ACC112 (cell line): ENCODE measurements at regions not wholly inside any gene's neighbourhood (a gene's known extent, or its start where the extent isn't known, plus 50 kb on each side); places are given as distances from the start of the nearest gene placed in this dataset.

Experiments
- H2AFZ ChIP-seq: fragments of 200-600 bp; sonication (generic); one replicate; pipeline ENCODE4 v1.6.0; 2017; ENCODE audit warnings: antibody characterized with exemption, low read length; ENCODE audit not compliant: unreplicated experiment
- H3K27ac ChIP-seq: fragments of 200-600 bp; sonication (generic); 2 replicates; pipeline ENCODE4 v1.5.1; 2014; ENCODE audit warnings: low read depth, mild to moderate bottlenecking, antibody characterized with exemption, low read length, moderate library complexity
- H3K27me3 ChIP-seq: fragments of 200-600 bp; sonication (generic); 2 replicates; pipeline ENCODE4 v1.6.1; 2014; ENCODE audit warnings: mild to moderate bottlenecking, antibody characterized with exemption, low read length, moderate library complexity, mixed read lengths; ENCODE audit not compliant: insufficient read depth
- H3K36me3 ChIP-seq: fragments of 200-600 bp; sonication (generic); 2 replicates; pipeline ENCODE4 v1.6.1; 2016; ENCODE audit warnings: mild to moderate bottlenecking, antibody characterized with exemption, low read length, moderate library complexity, mixed read lengths; ENCODE audit not compliant: insufficient read depth
- H3K4me1 ChIP-seq: fragments of 200-600 bp; sonication (generic); one replicate; pipeline ENCODE4 v1.6.1; 2016; ENCODE audit warnings: low read length, mixed read lengths; ENCODE audit not compliant: insufficient read depth, unreplicated experiment, control insufficient read depth
- H3K4me3 ChIP-seq: fragments of 200-600 bp; sonication (generic); 2 replicates; pipeline ENCODE4 v1.5.1; 2014; ENCODE audit warnings: mild to moderate bottlenecking, low read depth, low read length
- H3K79me2 ChIP-seq: fragments of 200-600 bp; sonication (generic); one replicate; pipeline ENCODE4 v1.6.0; 2016; ENCODE audit warnings: low read length; ENCODE audit not compliant: control insufficient read depth, unreplicated experiment, insufficient read depth

DNA sequence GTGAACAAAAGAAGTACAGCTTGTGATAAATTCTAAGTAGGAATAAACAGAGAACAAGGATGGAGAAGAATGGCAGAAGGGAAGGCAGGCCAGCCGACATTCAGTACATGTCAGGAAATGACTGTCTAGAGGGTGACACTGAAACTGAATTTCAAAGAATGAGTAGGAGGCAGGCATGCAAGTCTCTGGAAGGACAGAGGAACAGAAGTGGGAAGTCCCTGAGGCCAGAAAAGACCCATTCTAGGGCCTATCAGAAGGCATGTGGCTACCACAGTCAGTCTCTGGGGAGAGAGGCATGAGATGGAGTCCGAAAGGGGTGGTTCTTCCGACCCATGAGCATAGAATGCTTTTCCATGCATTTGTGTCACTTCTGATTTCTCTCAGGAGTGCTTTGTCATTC lies 243.5 kb upstream of the UBE2E2 start:
- H3K27ac ChIP-seq: no peak overlapping the region
- no peaks in the 10 kb centered on the region; the same call in none of the 2 replicates for H3K27me3 ChIP-seq
- no peak overlapping the region for H3K4me3 ChIP-seq
- peak overlapping the region; percentile 44 for H2AFZ ChIP-seq
- H3K36me3 ChIP-seq: no peaks in the 10 kb centered on the region
- peaks cover 8% of the 10 kb centered on the region for H3K4me1 ChIP-seq
- no peaks in the 10 kb centered on the region for H3K79me2 ChIP-seq

- Histone ChIP-seq H3K27ac (no peak overlapping the region), H3K79me2 (no peaks in the 10 kb centered on the region), H3K36me3 (no peaks in the 10 kb centered on the region), H2AFZ (peak overlapping the region; percentile 44), H3K4me1 (peaks cover 8% of the 10 kb centered on the region), H3K27me3 (no peaks in the 10 kb centered on the region; the same call in none of the 2 replicates), H3K4me3 (peak overlapping the region; percentile 54)
These were observed 242.8 kb upstream of the UBE2E2 start for GRCh38 chr3:22960105-22960984.

DNA sequence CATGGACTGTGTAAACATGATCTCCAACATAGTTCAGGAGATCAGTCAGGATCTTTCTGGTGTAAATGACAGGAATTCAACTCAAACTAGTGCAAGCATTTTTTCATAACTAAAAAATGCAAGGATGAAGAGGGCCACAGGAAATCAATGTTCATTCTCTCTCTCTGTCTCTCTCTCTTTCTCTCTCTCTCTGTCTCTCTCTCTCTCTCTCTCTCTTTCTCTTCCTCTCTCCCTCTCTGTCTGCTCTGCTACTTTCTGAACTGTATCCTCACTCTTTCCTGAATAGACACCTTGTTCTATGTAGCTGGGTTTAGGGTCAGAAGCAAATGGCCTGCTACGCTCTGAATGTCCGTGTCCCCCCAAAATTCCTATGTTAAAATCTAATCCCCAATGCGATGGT lies 240.9 kb upstream of the UBE2E2 start:
- Histone ChIP-seq H3K4me1 (peaks cover 8% of the 10 kb centered on the region), H3K4me3 (no peak overlapping the region), H3K27me3 (peaks cover 2% of the 10 kb centered on the region), H3K27ac (no peak overlapping the region), H3K79me2 (no peaks in the 10 kb centered on the region), H3K36me3 (no peaks in the 10 kb centered on the region), H2AFZ (no peak overlapping the region)

DNA sequence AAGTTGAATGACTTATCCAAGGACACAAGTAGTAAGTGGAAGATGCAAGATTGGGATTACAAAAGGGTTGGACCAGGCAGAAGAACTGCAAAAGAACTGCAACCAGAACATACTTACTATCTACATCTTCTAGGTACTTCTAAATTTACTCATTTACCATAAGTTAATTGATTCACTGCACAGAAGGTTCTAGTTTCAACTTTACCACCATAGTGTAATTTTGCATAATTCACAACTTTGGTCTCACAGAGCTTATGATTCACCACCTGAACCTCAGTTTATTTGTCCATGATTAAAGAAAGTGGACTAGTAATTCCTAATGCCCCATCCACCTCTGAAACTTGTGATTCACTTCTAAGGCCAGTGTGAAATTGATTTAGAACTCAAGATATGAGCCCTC lies 236.8 kb upstream of the UBE2E2 start:
- Histone ChIP-seq H2AFZ (no peak overlapping the region), H3K4me1 (no peaks in the 10 kb centered on the region), H3K27ac (no peak overlapping the region), H3K79me2 (no peaks in the 10 kb centered on the region), H3K4me3 (no peak overlapping the region), H3K27me3 (peaks cover 30% of the 10 kb centered on the region), H3K36me3 (no peaks in the 10 kb centered on the region)

- H2AFZ ChIP-seq: no peak overlapping the region
- H3K36me3 ChIP-seq: no peaks in the 10 kb centered on the region
- H3K4me3 ChIP-seq: no peak overlapping the region
- no peak overlapping the region for H3K27ac ChIP-seq
- H3K4me1 ChIP-seq: no peaks in the 10 kb centered on the region
- H3K27me3 ChIP-seq: peaks cover 34% of the 10 kb centered on the region
- no peaks in the 10 kb centered on the region for H3K79me2 ChIP-seq
These were observed 233.9 kb upstream of the UBE2E2 start for GRCh38 chr3:22969276-22969675.

DNA sequence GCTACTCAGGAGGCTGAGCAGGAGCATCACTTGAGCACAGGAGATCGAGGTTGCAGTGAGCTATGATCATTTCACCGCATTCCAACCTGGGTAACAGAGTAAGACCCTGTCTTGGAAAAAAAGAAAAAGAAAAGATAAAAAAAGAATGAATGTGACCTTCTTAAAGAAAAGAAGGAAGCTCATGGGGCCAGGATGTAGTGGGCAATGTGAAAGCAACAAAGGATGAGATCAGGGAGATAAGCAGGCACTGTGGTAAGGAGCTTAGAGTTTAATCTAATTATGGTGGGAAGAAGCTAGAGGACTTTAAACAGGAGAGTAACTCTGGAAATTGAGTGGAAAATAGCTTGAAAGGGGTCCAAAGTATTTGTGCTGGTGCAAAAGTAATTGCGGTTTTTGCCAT lies 231.6 kb upstream of the UBE2E2 start:
- Histone ChIP-seq H3K27me3 (peaks cover 34% of the 10 kb centered on the region), H3K79me2 (no peaks in the 10 kb centered on the region), H3K36me3 (no peaks in the 10 kb centered on the region)

GRCh38 chr3:22977042-22977441 lies 226.1 kb upstream of the UBE2E2 start:
- Histone ChIP-seq H2AFZ (no peak overlapping the region), H3K79me2 (no peaks in the 10 kb centered on the region), H3K27me3 (no peaks in the 10 kb centered on the region), H3K36me3 (no peaks in the 10 kb centered on the region), H3K4me1 (peaks cover 7% of the 10 kb centered on the region), H3K27ac (no peak overlapping the region), H3K4me3 (no peak overlapping the region)

More for the DNA sequence above, 231.6 kb upstream of the UBE2E2 start:
- H2AFZ ChIP-seq: no peak overlapping the region
- H3K27ac ChIP-seq: no peak overlapping the region
- no peaks in the 10 kb centered on the region for H3K4me1 ChIP-seq
- no peak overlapping the region for H3K4me3 ChIP-seq

GRCh38 chr3:22977650-22978289 lies 225.4 kb upstream of the UBE2E2 start:
- Histone ChIP-seq H3K79me2 (no peaks in the 10 kb centered on the region), H3K4me3 (no peak overlapping the region), H3K4me1 (peaks cover 7% of the 10 kb centered on the region), H3K27ac (no peak overlapping the region), H2AFZ (peak overlapping the region; percentile 12), H3K27me3 (no peaks in the 10 kb centered on the region), H3K36me3 (no peaks in the 10 kb centered on the region)

DNA sequence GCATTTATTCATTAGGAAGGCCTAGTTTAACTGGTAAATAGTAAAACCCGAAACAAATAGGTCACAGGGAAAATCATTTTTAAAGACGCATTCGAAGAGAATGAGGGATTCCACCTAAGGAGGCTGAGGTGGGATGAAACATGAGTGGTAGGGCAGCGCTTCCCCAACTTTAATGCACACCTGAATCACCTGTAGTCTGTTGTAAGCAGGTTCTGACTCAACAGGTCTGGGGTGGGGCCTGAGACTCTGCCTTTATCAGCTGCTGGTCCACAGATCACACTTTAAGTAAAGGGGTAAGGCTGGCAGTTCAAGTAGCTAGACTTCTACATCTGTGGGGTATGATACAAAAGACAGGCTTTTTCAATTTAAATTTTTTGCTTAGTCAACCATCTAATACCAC lies 223.5 kb upstream of the UBE2E2 start:
- Histone ChIP-seq H2AFZ (no peak overlapping the region), H3K27ac (no peak overlapping the region), H3K79me2 (no peaks in the 10 kb centered on the region), H3K4me3 (no peak overlapping the region), H3K36me3 (no peaks in the 10 kb centered on the region), H3K4me1 (peaks cover 7% of the 10 kb centered on the region), H3K27me3 (no peaks in the 10 kb centered on the region)

- peaks cover 7% of the 10 kb centered on the region for H3K4me1 ChIP-seq
- H3K36me3 ChIP-seq: no peaks in the 10 kb centered on the region
- no peak overlapping the region for H3K4me3 ChIP-seq
- no peaks in the 10 kb centered on the region for H3K79me2 ChIP-seq
- no peak overlapping the region for H2AFZ ChIP-seq
- H3K27me3 ChIP-seq: no peaks in the 10 kb centered on the region
- no peak overlapping the region for H3K27ac ChIP-seq
These were observed 222.8 kb upstream of the UBE2E2 start for GRCh38 chr3:22980346-22980745.

DNA sequence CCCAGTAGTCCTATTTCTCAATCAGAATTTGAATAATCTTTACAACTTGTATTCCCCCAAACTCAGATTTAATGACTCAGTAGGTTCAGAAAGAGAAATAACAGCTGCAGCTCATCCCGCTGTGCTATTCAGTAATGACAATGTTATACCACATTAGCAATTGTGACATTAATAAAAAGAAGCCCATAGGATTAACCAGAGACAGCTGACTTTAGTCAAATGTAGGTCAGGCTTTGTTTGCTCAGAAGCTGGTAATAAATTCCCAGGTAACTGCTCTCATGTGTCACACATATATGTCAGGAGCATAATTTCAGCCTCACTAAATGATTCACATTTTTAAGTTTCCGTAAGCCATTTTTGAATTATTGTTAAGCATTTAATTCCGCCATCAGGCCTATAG lies 222.0 kb upstream of the UBE2E2 start:
- Histone ChIP-seq H3K27me3 (peaks cover 4% of the 10 kb centered on the region), H3K36me3 (no peaks in the 10 kb centered on the region), H3K79me2 (no peaks in the 10 kb centered on the region), H3K4me1 (peaks cover 7% of the 10 kb centered on the region), H2AFZ (no peak overlapping the region), H3K4me3 (no peak overlapping the region), H3K27ac (no peak overlapping the region)
